Glomerular visceral epithelial cell (primary cell): ENCODE measurements at regions not wholly inside any gene's neighbourhood (a gene's known extent, or its start where the extent isn't known, plus 50 kb on each side); places are given as distances from the start of the nearest gene placed in this dataset.

ENCODE experiments used
- DNase-seq: peaks from one replicate; pipeline ENCODE4 v3.0.0-alpha.2; 2016; ENCODE audit errors: extremely low spot score

GRCh38 chr5:164680812-164681520, 1175.5 kb downstream of the MAT2B start:
- DNase-seq: no peak

GRCh38 chr5:164687391-164687790, 1182.0 kb downstream of the MAT2B start:
- no peak for DNase-seq

- no peak for DNase-seq
Observed at GRCh38 chr5:164688437-164688836, 1183.0 kb downstream of the MAT2B start.

GRCh38 chr5:164708831-164709230, 1203.4 kb downstream of the MAT2B start:
- no peak for DNase-seq

GRCh38 chr5:164713682-164714081, 1208.3 kb downstream of the MAT2B start:
- no peak for DNase-seq

- DNase-seq: no peak
Observed at GRCh38 chr5:164721116-164721515, 1215.7 kb downstream of the MAT2B start.

GRCh38 chr5:164721656-164722055, 1216.2 kb downstream of the MAT2B start:
- no peak for DNase-seq

GRCh38 chr5:164722702-164723101, 1217.3 kb downstream of the MAT2B start:
- no peak for DNase-seq

GRCh38 chr5:164727012-164727411, 1221.6 kb downstream of the MAT2B start:
- no peak for DNase-seq

GRCh38 chr5:164728733-164729132, 1223.3 kb downstream of the MAT2B start:
- DNase-seq: no peak

GRCh38 chr5:164735334-164735733, 1229.9 kb downstream of the MAT2B start:
- no peak for DNase-seq

GRCh38 chr5:164741376-164741775, 1236.0 kb downstream of the MAT2B start:
- no peak for DNase-seq

GRCh38 chr5:164742025-164742424, 1236.6 kb downstream of the MAT2B start:
- DNase-seq: no peak

GRCh38 chr5:164746723-164747122, 1241.3 kb downstream of the MAT2B start:
- DNase-seq: no peak

GRCh38 chr5:164747371-164747770, 1242.0 kb downstream of the MAT2B start:
- DNase-seq: no peak

GRCh38 chr5:164748861-164749260, 1243.4 kb downstream of the MAT2B start:
- no peak for DNase-seq

GRCh38 chr5:164753434-164753833, 1248.0 kb downstream of the MAT2B start:
- DNase-seq: no peak

- DNase-seq: no peak
Observed at GRCh38 chr5:164763206-164763605, 1257.8 kb downstream of the MAT2B start.

- DNase-seq: no peak
Observed at GRCh38 chr5:164772122-164772521, 1266.7 kb downstream of the MAT2B start.

- DNase-seq: no peak
Observed at GRCh38 chr5:164784230-164784629, 1278.8 kb downstream of the MAT2B start.

GRCh38 chr5:164798110-164798509, 1292.7 kb downstream of the MAT2B start:
- no peak for DNase-seq

GRCh38 chr5:164799391-164799790, 1294.0 kb downstream of the MAT2B start:
- no peak for DNase-seq

- no peak for DNase-seq
Observed at GRCh38 chr5:164801910-164802309, 1296.5 kb downstream of the MAT2B start.

GRCh38 chr5:164809821-164810220, 1304.4 kb downstream of the MAT2B start:
- peak; percentile 71 for DNase-seq
